ENCODE measurements at regions not wholly inside any gene's neighbourhood (a gene's known extent, or its start where the extent isn't known, plus 50 kb on each side); places are given as distances from the start of the nearest gene placed in this dataset.
"Not testable (repeated sequence)": the region's sequence is repeated elsewhere in the genome, so short reads cannot be mapped to it uniquely, and the experiment has no call there.

DNA sequence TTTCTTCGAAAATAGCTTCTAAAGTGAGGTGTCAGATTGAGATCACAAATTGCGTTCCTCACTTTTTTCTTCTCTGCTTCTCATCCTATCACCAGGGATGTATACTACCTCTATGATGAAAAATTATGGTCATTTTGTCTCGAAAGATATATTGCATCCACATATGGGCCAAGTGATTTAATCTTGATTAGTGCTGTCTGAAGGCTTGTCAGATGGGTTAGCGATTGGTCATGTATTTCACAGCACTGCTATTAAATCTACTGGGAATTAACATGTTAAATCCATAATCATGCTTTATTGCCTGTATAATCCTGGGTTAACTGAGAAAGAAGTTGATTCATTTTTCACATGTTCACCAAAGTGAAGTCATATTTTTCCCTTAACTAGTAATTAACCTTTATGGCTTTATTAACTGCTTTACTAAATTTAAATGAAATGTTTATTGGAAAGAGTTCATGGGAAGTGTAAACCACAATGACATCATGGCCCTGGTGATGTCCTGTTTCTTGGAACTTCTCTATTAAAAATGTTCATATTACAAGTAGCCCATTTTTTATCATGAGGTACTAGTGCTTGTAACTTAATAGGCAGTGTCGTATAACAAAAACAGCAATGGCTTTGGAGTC is 193.3 kb downstream of the SMC2 start:
- DNase-seq (ENCODE audit: low spot score): no peak
- H3K27ac ChIP-seq: no peak overlapping the region
- TF ChIP-seq, protein P1, sequence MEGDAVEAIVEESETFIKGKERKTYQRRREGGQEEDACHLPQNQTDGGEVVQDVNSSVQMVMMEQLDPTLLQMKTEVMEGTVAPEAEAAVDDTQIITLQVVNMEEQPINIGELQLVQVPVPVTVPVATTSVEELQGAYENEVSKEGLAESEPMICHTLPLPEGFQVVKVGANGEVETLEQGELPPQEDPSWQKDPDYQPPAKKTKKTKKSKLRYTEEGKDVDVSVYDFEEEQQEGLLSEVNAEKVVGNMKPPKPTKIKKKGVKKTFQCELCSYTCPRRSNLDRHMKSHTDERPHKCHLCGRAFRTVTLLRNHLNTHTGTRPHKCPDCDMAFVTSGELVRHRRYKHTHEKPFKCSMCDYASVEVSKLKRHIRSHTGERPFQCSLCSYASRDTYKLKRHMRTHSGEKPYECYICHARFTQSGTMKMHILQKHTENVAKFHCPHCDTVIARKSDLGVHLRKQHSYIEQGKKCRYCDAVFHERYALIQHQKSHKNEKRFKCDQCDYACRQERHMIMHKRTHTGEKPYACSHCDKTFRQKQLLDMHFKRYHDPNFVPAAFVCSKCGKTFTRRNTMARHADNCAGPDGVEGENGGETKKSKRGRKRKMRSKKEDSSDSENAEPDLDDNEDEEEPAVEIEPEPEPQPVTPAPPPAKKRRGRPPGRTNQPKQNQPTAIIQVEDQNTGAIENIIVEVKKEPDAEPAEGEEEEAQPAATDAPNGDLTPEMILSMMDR (IDR thresholded peaks at IDR 0.05): no peak
- H3K4me3 ChIP-seq: no peak overlapping the region

GRCh38 chr9:104293877-104294276 is 199.8 kb downstream of the SMC2 start:
- no peak overlapping the region for H3K4me3 ChIP-seq
- no peak for DNase-seq (ENCODE audit: low spot score)
- TF ChIP-seq, protein P1 (IDR thresholded peaks at IDR 0.05): no peak
- H3K27ac ChIP-seq: no peak overlapping the region

- TF ChIP-seq, protein P1 (IDR thresholded peaks at IDR 0.05): no peak
- DNase-seq (ENCODE audit: low spot score): no peak
- no peak overlapping the region for H3K4me3 ChIP-seq
- H3K27ac ChIP-seq: no peak overlapping the region
These were observed 203.9 kb upstream of the OR13F1 start for GRCh38 chr9:104300124-104300523.

DNA sequence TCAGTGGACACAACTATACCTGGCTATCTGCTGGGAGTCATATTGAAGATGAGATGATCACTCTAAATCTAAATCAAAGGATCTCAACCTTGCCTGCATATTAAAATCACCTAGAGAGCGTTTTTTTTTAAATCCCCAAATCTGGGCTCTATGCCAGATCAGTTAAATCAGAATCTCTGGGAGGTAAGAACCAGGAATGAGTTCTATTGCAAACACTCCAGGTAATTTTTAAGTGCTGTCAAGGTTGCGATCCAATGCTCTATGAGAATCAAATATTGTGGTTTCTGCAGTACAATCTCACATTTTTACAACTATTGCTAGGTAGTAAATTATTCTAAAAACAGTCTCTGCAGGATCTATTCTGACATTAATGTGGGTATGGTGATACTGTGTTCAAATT is 202.3 kb upstream of the OR13F1 start:
- no peak overlapping the region for H3K4me3 ChIP-seq
- TF ChIP-seq, protein P1 (IDR thresholded peaks at IDR 0.05): no peak
- no peak for DNase-seq (ENCODE audit: low spot score)
- no peak overlapping the region for H3K27ac ChIP-seq

- DNase-seq (ENCODE audit: low spot score): no peak
- TF ChIP-seq, protein P1 (IDR thresholded peaks at IDR 0.05): no peak
- Histone ChIP-seq H3K27ac (no peak overlapping the region), H3K4me3 (no peak overlapping the region)
These were observed 201.3 kb upstream of the OR13F1 start for GRCh38 chr9:104302775-104303174.

- TF ChIP-seq, protein P1 (IDR thresholded peaks at IDR 0.05): no peak
These were observed 199.1 kb upstream of the OR13F1 start for GRCh38 chr9:104304925-104305324.

GRCh38 chr9:104313396-104314110 is 190.5 kb upstream of the OR13F1 start:
- TF ChIP-seq, protein P1 (IDR thresholded peaks at IDR 0.05): no peak

More at GRCh38 chr9:104304925-104305324, 199.1 kb upstream of the OR13F1 start:
- no peak overlapping the region for H3K4me3 ChIP-seq
- DNase-seq (ENCODE audit: low spot score): no peak
- H3K27ac ChIP-seq: no peak overlapping the region

DNA sequence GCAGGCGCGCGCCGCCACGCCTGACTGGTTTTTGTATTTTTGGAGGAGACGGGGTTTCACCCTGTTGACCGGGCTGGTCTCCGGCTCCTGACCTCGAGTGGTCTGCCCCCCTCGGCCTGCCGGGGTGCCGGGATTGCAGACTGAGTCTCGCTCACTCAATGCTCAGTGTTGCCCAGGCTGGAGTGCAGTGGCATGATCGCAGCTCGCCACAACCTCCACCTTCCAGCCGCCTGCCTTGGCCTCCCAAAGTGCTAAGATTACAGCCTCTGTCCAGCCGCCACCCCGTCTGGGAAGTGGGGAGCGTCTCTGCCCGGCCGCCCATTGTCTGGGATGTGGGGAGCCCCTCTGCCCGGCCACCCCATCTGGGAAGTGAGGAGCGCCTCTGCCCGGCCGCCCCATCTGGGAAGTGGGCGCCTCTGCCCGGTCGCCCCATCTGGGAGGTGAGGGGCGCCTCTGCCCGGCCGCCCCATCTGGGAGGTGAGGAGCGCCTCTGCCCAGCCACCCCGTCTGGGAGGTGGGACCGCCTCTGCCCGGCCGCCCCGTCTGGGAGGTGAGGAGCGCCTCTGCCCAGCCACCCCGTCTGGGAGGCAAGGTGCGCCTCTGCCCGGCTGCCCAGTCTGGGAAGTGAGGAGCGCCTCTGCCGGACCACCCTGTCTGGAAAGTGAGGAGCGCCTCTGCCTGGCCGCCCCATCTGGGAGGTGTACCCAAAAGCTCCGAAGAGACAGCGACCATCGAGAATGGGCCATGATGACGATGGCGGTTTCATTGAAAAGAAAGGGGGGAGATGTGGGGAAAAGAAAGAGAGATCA is 187.7 kb upstream of the OR13F1 start:
- not testable (repeated sequence) for DNase-seq (ENCODE audit: low spot score); H3K27ac ChIP-seq; H3K4me3 ChIP-seq

More at GRCh38 chr9:104313396-104314110, 190.5 kb upstream of the OR13F1 start:
- H3K4me3 ChIP-seq: no peak overlapping the region
- DNase-seq (ENCODE audit: low spot score): no peak
- no peak overlapping the region for H3K27ac ChIP-seq

All from coronary artery (tissue), 2 donors.